ENCODE measurements at regions not wholly inside any gene's neighbourhood (a gene's known extent, or its start where the extent isn't known, plus 50 kb on each side); places are given as distances from the start of the nearest gene placed in this dataset.

DNA sequence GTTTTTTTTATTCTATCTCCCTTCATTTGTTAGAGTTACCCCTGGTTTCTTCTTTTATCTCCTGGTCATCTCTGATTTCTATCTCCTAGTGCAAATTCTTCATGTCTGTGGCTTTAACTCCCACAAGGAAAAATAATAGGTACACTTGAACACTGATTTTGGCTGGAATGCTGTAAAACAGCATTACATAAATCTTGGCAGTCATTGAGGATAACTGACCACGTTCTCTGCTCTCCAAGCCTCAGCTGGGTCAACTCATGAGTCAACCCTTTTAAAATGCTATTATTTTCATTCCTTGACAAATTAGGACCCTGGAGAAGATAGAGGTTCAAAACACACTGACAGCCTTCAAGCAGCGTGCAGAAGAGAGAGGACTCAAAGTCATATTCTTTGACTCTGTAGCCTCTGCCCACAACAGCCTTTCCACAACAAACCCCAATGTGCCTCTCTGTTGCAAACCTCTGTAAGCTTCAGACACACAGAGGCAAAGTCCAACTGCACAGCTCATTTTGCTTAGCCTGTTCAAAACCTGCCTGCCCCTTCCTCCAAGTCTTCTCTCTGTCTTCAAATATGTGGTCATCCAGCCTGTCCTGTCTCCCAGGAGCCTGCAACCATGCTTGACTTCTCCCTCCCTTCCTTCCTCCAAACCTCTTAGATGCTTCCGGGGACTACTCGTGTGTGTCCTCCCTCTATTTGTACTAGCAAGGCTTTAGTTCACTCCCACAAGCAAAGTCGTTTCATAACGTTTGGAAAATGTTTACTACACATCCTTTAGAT lies 398.4 kb downstream of the MED10 start:
- H3K36me3 ChIP-seq (ENCODE audit: insufficient read depth, low read length, poor library complexity, severe bottlenecking) = no peaks in the 10 kb centered on the region
- no peaks in the 10 kb centered on the region for H3K9me3 ChIP-seq (ENCODE audit: low read depth, low read length, poor library complexity, severe bottlenecking)
- H3K4me3 ChIP-seq (ENCODE audit: low read depth, low read length, poor library complexity, severe bottlenecking) = no peak overlapping the region
- ChIA-PET POLR2A (ENCODE audit: low non-redundant PET) (no interaction called here), CTCF (no interaction called here)
- TF ChIP-seq EZH2 (IDR thresholded peaks at IDR 0.05; ENCODE audit: borderline replicate concordance, low read depth, low read length, poor library complexity, severe bottlenecking) = no peak
- TF ChIP-seq, protein P1, sequence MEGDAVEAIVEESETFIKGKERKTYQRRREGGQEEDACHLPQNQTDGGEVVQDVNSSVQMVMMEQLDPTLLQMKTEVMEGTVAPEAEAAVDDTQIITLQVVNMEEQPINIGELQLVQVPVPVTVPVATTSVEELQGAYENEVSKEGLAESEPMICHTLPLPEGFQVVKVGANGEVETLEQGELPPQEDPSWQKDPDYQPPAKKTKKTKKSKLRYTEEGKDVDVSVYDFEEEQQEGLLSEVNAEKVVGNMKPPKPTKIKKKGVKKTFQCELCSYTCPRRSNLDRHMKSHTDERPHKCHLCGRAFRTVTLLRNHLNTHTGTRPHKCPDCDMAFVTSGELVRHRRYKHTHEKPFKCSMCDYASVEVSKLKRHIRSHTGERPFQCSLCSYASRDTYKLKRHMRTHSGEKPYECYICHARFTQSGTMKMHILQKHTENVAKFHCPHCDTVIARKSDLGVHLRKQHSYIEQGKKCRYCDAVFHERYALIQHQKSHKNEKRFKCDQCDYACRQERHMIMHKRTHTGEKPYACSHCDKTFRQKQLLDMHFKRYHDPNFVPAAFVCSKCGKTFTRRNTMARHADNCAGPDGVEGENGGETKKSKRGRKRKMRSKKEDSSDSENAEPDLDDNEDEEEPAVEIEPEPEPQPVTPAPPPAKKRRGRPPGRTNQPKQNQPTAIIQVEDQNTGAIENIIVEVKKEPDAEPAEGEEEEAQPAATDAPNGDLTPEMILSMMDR (conservative IDR thresholded peaks at IDR 0.05; ENCODE audit: low read depth, low read length) = no peak
- H3K27me3 ChIP-seq (replicated peaks; ENCODE audit: insufficient read depth, low read depth, low read length, poor library complexity) = no peaks in the 10 kb centered on the region
- intact Hi-C loops (cut with micrococcal nuclease; ENCODE audit: unreplicated experiment) = no loop called here
- no peak overlapping the region for H3K27ac ChIP-seq (ENCODE audit: low read depth, low read length, poor library complexity, severe bottlenecking)
- BruUV-seq (replicated peaks) = no TSS peak
- H3K4me1 ChIP-seq (ENCODE audit: insufficient read depth, low read length, poor library complexity, severe bottlenecking) = no peaks in the 10 kb centered on the region
- DNase-seq (ENCODE audit: low spot score) = no peak

DNA sequence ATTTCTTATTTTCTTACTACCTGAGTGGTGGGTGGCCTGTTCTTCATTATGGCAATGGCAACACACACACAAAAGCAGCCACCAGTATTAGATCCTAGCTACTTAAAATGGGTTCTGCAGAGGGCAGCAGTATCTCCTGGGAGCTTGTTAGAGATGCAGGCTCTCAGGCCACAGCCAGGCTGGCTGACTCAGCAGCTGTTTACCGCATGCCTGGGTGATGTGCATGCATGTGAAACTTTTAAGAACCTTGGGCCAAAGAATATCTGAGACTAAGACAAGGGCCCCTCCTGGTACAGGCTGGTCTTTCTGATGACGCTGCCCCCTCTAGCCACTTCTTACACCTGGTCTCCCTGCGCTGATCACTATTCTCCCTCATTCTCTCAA lies 399.0 kb downstream of the MED10 start:
- H3K9me3 ChIP-seq (ENCODE audit: low read depth, low read length, poor library complexity, severe bottlenecking) = no peaks in the 10 kb centered on the region
- H3K27me3 ChIP-seq (replicated peaks; ENCODE audit: insufficient read depth, low read depth, low read length, poor library complexity) = no peaks in the 10 kb centered on the region
- H3K27ac ChIP-seq (ENCODE audit: low read depth, low read length, poor library complexity, severe bottlenecking) = no peak overlapping the region
- DNase-seq (ENCODE audit: low spot score) = no peak
- ChIA-PET CTCF (no interaction called here), POLR2A (ENCODE audit: low non-redundant PET) (no interaction called here)
- intact Hi-C loops (cut with micrococcal nuclease; ENCODE audit: unreplicated experiment) = no loop called here
- BruUV-seq (replicated peaks) = no TSS peak
- TF ChIP-seq EZH2 (IDR thresholded peaks at IDR 0.05; ENCODE audit: borderline replicate concordance, low read depth, low read length, poor library complexity, severe bottlenecking) = no peak
- TF ChIP-seq, protein P1 (conservative IDR thresholded peaks at IDR 0.05; ENCODE audit: low read depth, low read length) = no peak
- no peaks in the 10 kb centered on the region for H3K4me1 ChIP-seq (ENCODE audit: insufficient read depth, low read length, poor library complexity, severe bottlenecking)
- no peaks in the 10 kb centered on the region for H3K36me3 ChIP-seq (ENCODE audit: insufficient read depth, low read length, poor library complexity, severe bottlenecking)
- no peak overlapping the region for H3K4me3 ChIP-seq (ENCODE audit: low read depth, low read length, poor library complexity, severe bottlenecking)

DNA sequence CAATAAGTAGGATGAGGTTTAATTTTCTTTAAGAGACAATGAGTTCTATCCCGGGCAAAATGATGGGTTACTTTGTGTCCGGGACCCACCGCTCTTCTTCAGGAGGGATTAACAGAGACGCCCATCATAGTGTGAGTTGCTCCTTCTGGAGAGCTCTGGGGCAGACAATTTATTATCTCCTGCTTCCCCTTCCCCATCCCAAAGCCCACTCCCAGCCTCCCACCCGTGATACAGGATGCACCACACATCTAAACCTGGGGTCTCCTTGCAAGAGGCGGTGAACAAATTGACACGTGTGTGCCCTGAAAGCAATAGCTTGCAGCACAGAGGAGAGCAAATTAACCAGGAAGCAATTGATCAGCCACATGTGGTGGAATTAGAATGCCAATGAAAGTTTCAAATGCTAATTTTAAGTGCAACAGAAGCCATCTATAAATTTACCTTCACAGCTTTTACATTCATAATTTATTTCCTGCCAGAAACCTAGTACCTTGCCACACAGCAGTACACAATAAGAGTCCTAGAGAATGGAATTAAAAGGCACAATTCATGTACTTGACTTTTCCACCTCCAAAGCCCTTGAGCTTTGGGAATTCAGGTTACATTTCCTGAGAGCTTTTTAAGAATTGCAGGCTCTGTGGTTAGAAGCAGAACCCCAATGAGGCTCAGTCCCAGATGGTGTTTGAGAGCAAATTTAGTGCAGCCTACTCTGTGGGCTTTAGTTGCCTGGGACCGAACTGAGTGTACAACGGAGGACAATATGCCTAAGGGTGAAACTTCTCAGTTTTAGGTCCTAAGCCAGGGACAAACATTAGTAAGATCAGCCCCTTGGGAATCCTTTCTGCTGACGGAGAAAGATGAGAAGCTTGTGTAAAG lies 399.6 kb downstream of the MED10 start:
- intact Hi-C loops (cut with micrococcal nuclease; ENCODE audit: unreplicated experiment) = no loop called here
- no peak for DNase-seq (ENCODE audit: low spot score)
- Histone ChIP-seq H3K27ac (ENCODE audit: low read depth, low read length, poor library complexity, severe bottlenecking) (no peak overlapping the region), H3K27me3 (replicated peaks; ENCODE audit: insufficient read depth, low read depth, low read length, poor library complexity) (no peaks in the 10 kb centered on the region), H3K4me3 (ENCODE audit: low read depth, low read length, poor library complexity, severe bottlenecking) (no peak overlapping the region), H3K36me3 (ENCODE audit: insufficient read depth, low read length, poor library complexity, severe bottlenecking) (no peaks in the 10 kb centered on the region), H3K9me3 (ENCODE audit: low read depth, low read length, poor library complexity, severe bottlenecking) (no peaks in the 10 kb centered on the region), H3K4me1 (ENCODE audit: insufficient read depth, low read length, poor library complexity, severe bottlenecking) (no peaks in the 10 kb centered on the region)
- TF ChIP-seq, protein P1 (conservative IDR thresholded peaks at IDR 0.05; ENCODE audit: low read depth, low read length) = no peak
- no peak for TF ChIP-seq EZH2 (IDR thresholded peaks at IDR 0.05; ENCODE audit: borderline replicate concordance, low read depth, low read length, poor library complexity, severe bottlenecking)
- ChIA-PET CTCF (no interaction called here), POLR2A (ENCODE audit: low non-redundant PET) (no interaction called here)
- no TSS peak for BruUV-seq (replicated peaks)
